WTC11 (cell line): ENCODE measurements at regions not wholly inside any gene's neighbourhood (a gene's known extent, or its start where the extent isn't known, plus 50 kb on each side); places are given as distances from the start of the nearest gene placed in this dataset.

Experiments
- ATAC-seq: fragments of 200-7000 bp; cut with Tn5 transposase; 2 replicates; pipeline ENCODE4 v1.10.0; 2021; ENCODE audit warnings: mild to moderate bottlenecking, moderate library complexity
- CTCF ChIA-PET: fragments of 300-600 bp; sonication (Branson Sonifier 250); formaldehyde crosslinking; loops from one replicate; lab custom pipeline; 2021; ENCODE audit warnings: antibody characterized with exemption; lab: Charles Lee
- POLR2A ChIA-PET: fragments of 350-600 bp; sonication (Branson Sonifier 250); formaldehyde crosslinking; loops from one replicate; lab custom pipeline; 2021; ENCODE audit warnings: antibody characterized with exemption; lab: Charles Lee
- DNase-seq: peaks from one replicate; pipeline ENCODE4 v3.0.0; 2021; ENCODE audit warnings: low spot score
- H3K27ac Mint-ChIP-seq: 2 replicates; pipeline ENCODE4 v1.8.0; 2021; ENCODE audit warnings: mixed read lengths
- H3K27me3 Mint-ChIP-seq: 2 replicates; pipeline ENCODE4 v1.8.0; 2021; ENCODE audit warnings: low read depth, mild to moderate bottlenecking, moderate library complexity, mixed read lengths
- H3K36me3 Mint-ChIP-seq: 2 replicates; pipeline ENCODE4 v1.8.0; 2021; ENCODE audit warnings: mixed read lengths
- H3K4me1 Mint-ChIP-seq: 2 replicates; pipeline ENCODE4 v1.8.0; 2022; ENCODE audit warnings: mixed read lengths
- H3K4me3 Mint-ChIP-seq: 2 replicates; pipeline ENCODE4 v1.8.0; 2021; ENCODE audit warnings: mild to moderate bottlenecking, moderate library complexity, mixed read lengths
- H3K9me3 Mint-ChIP-seq: 2 replicates; pipeline ENCODE4 v1.8.0; 2021; ENCODE audit warnings: mixed read lengths
- AFF4 ChIP-seq: sonication (generic); formaldehyde crosslinking; IDR thresholded peaks from 2 replicates; pipeline ENCODE4 v1.8.1; 2023; ENCODE audit warnings: mild to moderate bottlenecking, missing genetic modification reagents, borderline replicate concordance
- CDX4 ChIP-seq: fragments of 250-450 bp; sonication (Bioruptor Pico); IDR thresholded peaks from 2 replicates; pipeline ENCODE4 v1.9.0; 2021; ENCODE audit warnings: moderate library complexity, mild to moderate bottlenecking, inconsistent platforms, borderline replicate concordance
- CREB1 ChIP-seq: sonication (generic); formaldehyde crosslinking; IDR thresholded peaks from 2 replicates; pipeline ENCODE4 v1.8.0; 2023; ENCODE audit warnings: mild to moderate bottlenecking, missing genetic modification reagents
- CTCF ChIP-seq: fragments of 200-600 bp; IDR thresholded peaks from 2 replicates; pipeline ENCODE4 v1.8.0; 2022; ENCODE audit warnings: antibody characterized with exemption
- EMX1 ChIP-seq: fragments of 250-450 bp; sonication (Bioruptor Pico); IDR thresholded peaks from 2 replicates; pipeline ENCODE4 v1.8.0; 2021; ENCODE audit warnings: mild to moderate bottlenecking
- FOXJ3 ChIP-seq: sonication (generic); formaldehyde crosslinking; IDR thresholded peaks from 2 replicates; pipeline ENCODE4 v1.9.0; 2021; ENCODE audit warnings: missing genetic modification reagents, mild to moderate bottlenecking, borderline replicate concordance
- FOXP1 ChIP-seq: sonication (generic); formaldehyde crosslinking; IDR thresholded peaks from 2 replicates; pipeline ENCODE4 v1.8.0; 2022; ENCODE audit warnings: missing genetic modification reagents, mild to moderate bottlenecking, moderate library complexity, borderline replicate concordance
- GABPB1 ChIP-seq: sonication (generic); formaldehyde crosslinking; IDR thresholded peaks from 2 replicates; pipeline ENCODE4 v1.8.1; 2023; ENCODE audit warnings: mild to moderate bottlenecking, missing genetic modification reagents
- GRHL2 ChIP-seq: fragments of 250-450 bp; sonication (Bioruptor Pico); IDR thresholded peaks from 2 replicates; pipeline ENCODE4 v1.8.0; 2022; ENCODE audit warnings: mild to moderate bottlenecking, moderate library complexity; ENCODE audit not compliant: insufficient replicate concordance, severe bottlenecking
- HMGA2 ChIP-seq: fragments of 250-450 bp; sonication (Bioruptor Pico); IDR thresholded peaks from 2 replicates; pipeline ENCODE4 v1.4.0; 2021; ENCODE audit warnings: mild to moderate bottlenecking, moderate library complexity
- IRF1 ChIP-seq: sonication (generic); formaldehyde crosslinking; IDR thresholded peaks from 2 replicates; pipeline ENCODE4 v1.8.0; 2023; ENCODE audit warnings: missing genetic modification reagents
- MAX ChIP-seq: sonication (generic); formaldehyde crosslinking; IDR thresholded peaks from 2 replicates; pipeline ENCODE4 v1.8.0; 2022; ENCODE audit warnings: mild to moderate bottlenecking, missing genetic modification reagents
- MYBL2 ChIP-seq: sonication (generic); formaldehyde crosslinking; IDR thresholded peaks from 2 replicates; pipeline ENCODE4 v1.8.1; 2023; ENCODE audit warnings: mild to moderate bottlenecking, moderate library complexity, missing genetic modification reagents
- NFE2L1 ChIP-seq: sonication (generic); formaldehyde crosslinking; IDR thresholded peaks from 2 replicates; pipeline ENCODE4 v1.8.1; 2023; ENCODE audit warnings: missing genetic modification reagents
- OVOL2 ChIP-seq: fragments of 250-450 bp; sonication (Bioruptor Pico); IDR thresholded peaks from 2 replicates; pipeline ENCODE4 v1.9.0; 2021; ENCODE audit warnings: mild to moderate bottlenecking, borderline replicate concordance
- PREB ChIP-seq: sonication (generic); formaldehyde crosslinking; IDR thresholded peaks from 2 replicates; pipeline ENCODE4 v1.8.1; 2022; ENCODE audit warnings: mild to moderate bottlenecking, missing genetic modification reagents, moderate library complexity, borderline replicate concordance
- SMAD3 ChIP-seq: sonication (generic); formaldehyde crosslinking; IDR thresholded peaks from 2 replicates; pipeline ENCODE4 v1.8.0; 2022; ENCODE audit warnings: missing genetic modification reagents, mild to moderate bottlenecking, borderline replicate concordance
- TEAD4 ChIP-seq: sonication (generic); formaldehyde crosslinking; IDR thresholded peaks from 2 replicates; pipeline ENCODE4 v1.8.0; 2022; ENCODE audit warnings: mild to moderate bottlenecking, missing genetic modification reagents
- ZNF138 ChIP-seq: sonication (generic); formaldehyde crosslinking; conservative IDR thresholded peaks from 2 replicates; pipeline ENCODE4 v1.8.1; 2022; ENCODE audit warnings: mild to moderate bottlenecking, moderate library complexity, missing genetic modification reagents
- ZNF219 ChIP-seq: sonication (generic); formaldehyde crosslinking; IDR thresholded peaks from 2 replicates; pipeline ENCODE4 v1.8.0; 2023; ENCODE audit warnings: missing genetic modification reagents, mild to moderate bottlenecking, borderline replicate concordance
- ZNF396 ChIP-seq: fragments of 250-450 bp; sonication (Bioruptor Pico); IDR thresholded peaks from 2 replicates; pipeline ENCODE4 v1.8.0; 2021; ENCODE audit warnings: mild to moderate bottlenecking, moderate library complexity, borderline replicate concordance
- ZNF423 ChIP-seq: fragments of 250-450 bp; sonication (Bioruptor Pico); IDR thresholded peaks from 2 replicates; pipeline ENCODE4 v2.1.2; 2022; ENCODE audit warnings: mild to moderate bottlenecking, moderate library complexity

- H3K4me1 Mint-ChIP-seq, result no peaks in the 10 kb centered on the region
- no peak for ATAC-seq
- H3K4me3 Mint-ChIP-seq, result no peak overlapping the region
- CTCF ChIA-PET, result no interaction called here
- POLR2A ChIA-PET, result no interaction called here
- no peaks in the 10 kb centered on the region for H3K36me3 Mint-ChIP-seq
- no peaks in the 10 kb centered on the region for H3K27me3 Mint-ChIP-seq
- no peaks in the 10 kb centered on the region for H3K9me3 Mint-ChIP-seq
- H3K27ac Mint-ChIP-seq, result no peak overlapping the region
- no peak for TF ChIP-seq IRF1
- TF ChIP-seq CTCF, result no peak
- TF ChIP-seq ZNF396, result no peak
- no peak for TF ChIP-seq OVOL2 (CRISPR knock-in tag)
- no peak for TF ChIP-seq ZNF423 (CRISPR knock-in tag)
- TF ChIP-seq CREB1, result no peak
- no peak for TF ChIP-seq HMGA2 (CRISPR knock-in tag)
- no peak for TF ChIP-seq ZNF138 (CRISPR knock-in tag)
- TF ChIP-seq SMAD3 (CRISPR knock-in tag), result no peak
- no peak for TF ChIP-seq AFF4
- no peak for TF ChIP-seq PREB
- TF ChIP-seq MYBL2, result no peak
- no peak for TF ChIP-seq FOXP1 (CRISPR knock-in tag)
- DNase-seq, result no peak
Measured at GRCh38 chr5:105821800-105822199, 1848.9 kb downstream of the EFNA5 start.

- no peak overlapping the region for H3K4me3 Mint-ChIP-seq
- DNase-seq, result no peak
- H3K36me3 Mint-ChIP-seq, result no peaks in the 10 kb centered on the region
- no peak for TF ChIP-seq NFE2L1 (CRISPR knock-in tag)
- no peak for TF ChIP-seq MAX (CRISPR knock-in tag)
- no peak for TF ChIP-seq EMX1 (CRISPR knock-in tag)
- TF ChIP-seq FOXJ3, result no peak
- no peak for TF ChIP-seq CDX4
- TF ChIP-seq TEAD4 (CRISPR knock-in tag), result no peak
- no peak for TF ChIP-seq GRHL2
- no peak for TF ChIP-seq ZNF219
- TF ChIP-seq GABPB1 (CRISPR knock-in tag), result no peak
- no peak for TF ChIP-seq HMGA2 (CRISPR knock-in tag)
- TF ChIP-seq CREB1, result no peak
- TF ChIP-seq, all 79 proteins: peak for 0
- no peaks in the 10 kb centered on the region for H3K4me1 Mint-ChIP-seq
- H3K27me3 Mint-ChIP-seq, result no peaks in the 10 kb centered on the region
- ChIA-PET POLR2A (no interaction called here), CTCF (no interaction called here)
- H3K9me3 Mint-ChIP-seq, result 0 out of 2 replicates have a peak, but pooled peaks cover 3% of the 10 kb centered on the region
- H3K27ac Mint-ChIP-seq, result no peak overlapping the region
- ATAC-seq, result no peak
Measured at GRCh38 chr5:105817914-105818313, 1852.8 kb downstream of the EFNA5 start.
